ENCODE measurements at regions not wholly inside any gene's neighbourhood (a gene's known extent, or its start where the extent isn't known, plus 50 kb on each side); places are given as distances from the start of the nearest gene placed in this dataset.

GRCh38 chr2:164388511-164388910 lies 232.8 kb downstream of the GRB14 start:
- H4K20me1 ChIP-seq = no peaks in the 10 kb centered on the region
- H3K4me3 ChIP-seq = no peak overlapping the region
- H3K4me2 ChIP-seq = no peak overlapping the region
- H3K9me3 ChIP-seq = no peaks in the 10 kb centered on the region
- no peak for TF ChIP-seq Cebpa-rat (IDR thresholded peaks at IDR 0.05)
- no peaks in the 10 kb centered on the region for H3K4me1 ChIP-seq
- H3K9ac ChIP-seq = no peak overlapping the region
- H3K27me3 ChIP-seq = no peaks in the 10 kb centered on the region
- H3K36me3 ChIP-seq = no peaks in the 10 kb centered on the region
- no peak overlapping the region for H3K27ac ChIP-seq

DNA sequence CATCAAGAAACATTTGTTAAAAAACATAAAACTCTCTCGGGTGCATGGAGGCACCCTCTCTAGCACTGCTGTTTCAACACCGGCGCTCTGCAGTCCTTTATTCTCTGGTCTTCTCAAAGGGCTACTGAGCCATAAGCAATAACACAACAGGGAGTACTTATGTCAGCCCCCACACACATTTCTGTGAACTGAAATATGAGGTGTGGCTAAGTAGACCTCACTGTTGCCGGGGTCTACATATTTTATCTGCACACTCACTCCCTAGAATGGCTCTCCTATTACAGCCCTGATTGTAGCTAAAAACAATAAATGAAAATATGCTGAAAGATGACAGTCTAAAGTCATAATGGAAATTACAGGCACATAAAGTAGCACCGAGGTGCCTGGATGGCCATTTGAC lies 235.1 kb downstream of the GRB14 start:
- H3K4me2 ChIP-seq = no peak overlapping the region
- H3K4me3 ChIP-seq = no peak overlapping the region
- no peak overlapping the region for H3K9ac ChIP-seq
- no peaks in the 10 kb centered on the region for H4K20me1 ChIP-seq
- H3K27me3 ChIP-seq = no peaks in the 10 kb centered on the region
- no peak overlapping the region for H3K27ac ChIP-seq
- no peaks in the 10 kb centered on the region for H3K9me3 ChIP-seq
- no peaks in the 10 kb centered on the region for H3K4me1 ChIP-seq
- H3K36me3 ChIP-seq = no peaks in the 10 kb centered on the region
- no peak for TF ChIP-seq Cebpa-rat (IDR thresholded peaks at IDR 0.05)

DNA sequence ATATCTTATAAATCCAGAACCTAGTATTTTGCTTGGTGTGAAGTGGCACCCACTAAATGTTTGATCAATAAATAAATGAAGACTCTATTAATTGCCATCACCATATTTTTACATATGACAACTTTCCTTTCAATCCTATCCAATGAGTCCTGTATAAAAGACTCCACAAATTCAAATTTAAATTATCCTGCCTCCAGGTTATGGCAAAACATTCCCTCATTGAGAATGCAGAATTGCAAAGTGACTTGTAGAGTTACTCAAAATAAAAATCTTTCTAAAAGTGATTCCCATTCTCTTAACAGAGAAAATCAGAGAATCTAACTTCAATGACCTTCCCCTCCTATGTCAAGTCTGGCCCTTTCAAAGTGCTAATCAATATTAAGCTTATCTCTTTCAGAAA lies 236.8 kb downstream of the GRB14 start:
- Histone ChIP-seq H3K27ac (no peak overlapping the region), H4K20me1 (no peaks in the 10 kb centered on the region), H3K9me3 (no peaks in the 10 kb centered on the region), H3K4me2 (no peak overlapping the region), H3K36me3 (no peaks in the 10 kb centered on the region), H3K4me3 (no peak overlapping the region), H3K27me3 (no peaks in the 10 kb centered on the region), H3K9ac (no peak overlapping the region), H3K4me1 (no peaks in the 10 kb centered on the region)
- TF ChIP-seq Cebpa-rat (IDR thresholded peaks at IDR 0.05) = no peak

DNA sequence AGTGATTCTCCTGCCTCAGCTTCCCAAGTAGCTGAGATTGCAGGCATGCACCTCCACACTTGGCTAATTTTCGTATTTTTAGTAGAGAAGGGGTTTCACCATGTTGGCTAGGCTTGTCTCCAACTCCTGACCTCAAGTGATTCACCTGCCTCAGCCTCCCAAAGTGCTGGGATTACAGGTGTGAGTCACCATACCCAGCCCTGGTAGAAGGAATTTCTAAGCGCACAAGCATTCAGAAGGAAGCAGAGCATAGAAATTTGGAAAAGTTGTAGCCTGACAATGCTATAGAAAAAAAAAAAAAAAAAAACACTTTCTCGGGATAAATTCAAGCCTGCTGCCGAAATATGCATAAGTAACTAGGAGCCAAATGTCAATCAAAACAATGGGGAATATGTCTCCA lies 249.4 kb downstream of the GRB14 start:
- Histone ChIP-seq H3K27ac (no peak overlapping the region), H3K9me3 (peaks cover 27% of the 10 kb centered on the region), H3K9ac (no peak overlapping the region), H3K27me3 (no peaks in the 10 kb centered on the region), H3K4me2 (no peak overlapping the region), H3K4me3 (no peak overlapping the region), H3K36me3 (no peaks in the 10 kb centered on the region), H4K20me1 (no peaks in the 10 kb centered on the region), H3K4me1 (no peaks in the 10 kb centered on the region)
- no peak for TF ChIP-seq Cebpa-rat (IDR thresholded peaks at IDR 0.05)

GRCh38 chr2:164369366-164369765 lies 251.9 kb downstream of the GRB14 start:
- TF ChIP-seq Cebpa-rat (IDR thresholded peaks at IDR 0.05) = no peak
- H4K20me1 ChIP-seq = no peaks in the 10 kb centered on the region
- no peak overlapping the region for H3K9ac ChIP-seq
- H3K4me3 ChIP-seq = no peak overlapping the region
- no peaks in the 10 kb centered on the region for H3K27me3 ChIP-seq
- no peak overlapping the region for H3K27ac ChIP-seq
- peaks cover 27% of the 10 kb centered on the region for H3K9me3 ChIP-seq
- no peak overlapping the region for H3K4me2 ChIP-seq
- H3K36me3 ChIP-seq = no peaks in the 10 kb centered on the region
- H3K4me1 ChIP-seq = no peaks in the 10 kb centered on the region

DNA sequence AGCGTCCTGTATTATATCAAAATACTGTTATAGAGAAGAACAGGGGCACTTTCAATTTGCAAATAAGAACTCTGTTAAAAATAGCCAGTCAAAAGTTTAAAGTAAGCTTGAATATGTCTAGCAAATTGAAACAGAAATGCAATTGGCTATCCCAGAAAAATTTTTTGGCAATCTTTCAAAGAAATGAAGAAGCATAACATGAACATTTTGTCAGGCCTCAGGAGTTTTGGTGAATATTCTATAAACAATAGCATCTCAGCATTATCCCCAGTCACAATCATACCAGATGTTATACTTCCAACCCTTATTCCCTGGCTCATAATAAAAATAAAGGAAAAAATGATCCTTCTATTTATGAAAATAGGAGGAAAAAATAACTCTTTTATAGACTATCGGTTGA lies 252.4 kb downstream of the GRB14 start:
- Histone ChIP-seq H3K4me1 (no peaks in the 10 kb centered on the region), H3K27me3 (no peaks in the 10 kb centered on the region), H3K9me3 (peaks cover 27% of the 10 kb centered on the region), H3K4me3 (no peak overlapping the region), H3K27ac (no peak overlapping the region), H3K4me2 (no peak overlapping the region), H3K36me3 (no peaks in the 10 kb centered on the region), H3K9ac (no peak overlapping the region), H4K20me1 (no peaks in the 10 kb centered on the region)
- TF ChIP-seq Cebpa-rat (IDR thresholded peaks at IDR 0.05) = no peak

GRCh38 chr2:164363646-164364045 lies 257.6 kb downstream of the GRB14 start:
- Histone ChIP-seq H3K27me3 (no peaks in the 10 kb centered on the region), H3K4me1 (no peaks in the 10 kb centered on the region), H3K36me3 (no peaks in the 10 kb centered on the region), H4K20me1 (no peaks in the 10 kb centered on the region), H3K9ac (no peak overlapping the region), H3K9me3 (no peaks in the 10 kb centered on the region), H3K4me2 (no peak overlapping the region), H3K27ac (no peak overlapping the region), H3K4me3 (no peak overlapping the region)
- no peak for TF ChIP-seq Cebpa-rat (IDR thresholded peaks at IDR 0.05)

GRCh38 chr2:164351536-164351935 lies 269.7 kb downstream of the GRB14 start:
- Histone ChIP-seq H4K20me1 (no peaks in the 10 kb centered on the region), H3K27ac (no peak overlapping the region), H3K9ac (no peak overlapping the region), H3K4me3 (no peak overlapping the region), H3K4me1 (no peaks in the 10 kb centered on the region), H3K36me3 (no peaks in the 10 kb centered on the region), H3K27me3 (no peaks in the 10 kb centered on the region), H3K9me3 (no peaks in the 10 kb centered on the region), H3K4me2 (no peak overlapping the region)
- TF ChIP-seq Cebpa-rat (IDR thresholded peaks at IDR 0.05) = no peak

DNA sequence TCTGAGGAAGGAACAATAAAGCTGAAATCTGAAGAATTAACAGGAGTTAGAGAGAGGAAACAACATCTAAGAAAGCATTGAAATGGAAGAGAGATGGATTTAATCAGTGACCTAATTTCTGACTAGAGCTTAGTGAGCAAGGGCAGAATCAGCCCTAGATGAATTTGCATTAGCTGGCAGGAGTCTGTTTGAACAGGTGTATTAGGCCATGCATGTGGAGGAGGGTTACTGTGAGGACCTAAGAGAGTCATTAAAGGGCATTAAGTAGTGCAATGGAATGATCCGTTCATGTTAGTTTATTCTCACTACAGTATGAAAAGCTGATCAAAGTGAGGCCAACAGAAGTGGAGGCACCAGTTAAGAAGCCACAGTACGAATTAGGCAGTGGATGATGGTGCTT lies 285.3 kb downstream of the GRB14 start:
- Histone ChIP-seq H3K9ac (no peak overlapping the region), H3K4me2 (no peak overlapping the region), H3K9me3 (no peaks in the 10 kb centered on the region), H3K36me3 (no peaks in the 10 kb centered on the region), H3K4me1 (no peaks in the 10 kb centered on the region), H3K27me3 (no peaks in the 10 kb centered on the region), H3K27ac (no peak overlapping the region), H3K4me3 (no peak overlapping the region), H4K20me1 (no peaks in the 10 kb centered on the region)
- no peak for TF ChIP-seq Cebpa-rat (IDR thresholded peaks at IDR 0.05)

GRCh38 chr2:164335128-164335527 lies 286.2 kb downstream of the GRB14 start:
- no peaks in the 10 kb centered on the region for H3K4me1 ChIP-seq
- H3K27ac ChIP-seq = no peak overlapping the region
- no peak overlapping the region for H3K4me2 ChIP-seq
- no peak overlapping the region for H3K4me3 ChIP-seq
- no peak for TF ChIP-seq Cebpa-rat (IDR thresholded peaks at IDR 0.05)
- H3K36me3 ChIP-seq = no peaks in the 10 kb centered on the region
- no peaks in the 10 kb centered on the region for H3K27me3 ChIP-seq
- H3K9ac ChIP-seq = no peak overlapping the region
- H3K9me3 ChIP-seq = no peaks in the 10 kb centered on the region
- H4K20me1 ChIP-seq = no peaks in the 10 kb centered on the region

DNA sequence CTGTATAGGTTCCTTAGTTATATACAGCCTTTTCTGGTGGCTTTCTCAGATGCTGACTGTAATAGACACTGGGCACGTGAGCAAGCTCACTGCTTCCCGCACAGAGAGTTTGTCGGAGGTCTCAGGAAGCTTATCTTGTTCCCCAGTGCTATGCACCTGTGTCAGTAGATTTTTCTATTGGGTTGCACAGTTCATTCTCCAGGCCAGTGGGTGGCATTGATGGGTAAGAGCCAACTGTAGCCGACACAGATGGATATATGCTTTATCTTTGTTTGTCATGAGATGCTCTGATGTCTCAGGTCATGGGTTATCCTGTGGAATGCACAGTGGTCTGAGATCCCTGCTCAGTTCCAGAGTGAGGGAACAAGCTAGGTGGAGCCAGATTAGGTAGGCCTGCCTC lies 293.0 kb downstream of the GRB14 start:
- Histone ChIP-seq H3K4me2 (no peak overlapping the region), H4K20me1 (no peaks in the 10 kb centered on the region), H3K4me3 (no peak overlapping the region), H3K36me3 (no peaks in the 10 kb centered on the region), H3K27me3 (no peaks in the 10 kb centered on the region), H3K9me3 (0 out of 2 replicates have a peak, but pooled peaks cover 10% of the 10 kb centered on the region), H3K9ac (no peak overlapping the region), H3K4me1 (no peaks in the 10 kb centered on the region), H3K27ac (no peak overlapping the region)
- no peak for TF ChIP-seq Cebpa-rat (IDR thresholded peaks at IDR 0.05)
